Stimulated activated CD4-positive, alpha-beta T cell treated with anti-CD3 and anti-CD28 coated beads, Interleukin-2, amount 100 ng/mL, for 4 hours (primary cell): ENCODE measurements at regions not wholly inside any gene's neighbourhood (a gene's known extent, or its start where the extent isn't known, plus 50 kb on each side); places are given as distances from the start of the nearest gene placed in this dataset.

Experiments used
- DNase-seq: peaks from one replicate; pipeline ENCODE4 v3.0.0-alpha.2; 2020; ENCODE audit warnings: low read depth

DNA sequence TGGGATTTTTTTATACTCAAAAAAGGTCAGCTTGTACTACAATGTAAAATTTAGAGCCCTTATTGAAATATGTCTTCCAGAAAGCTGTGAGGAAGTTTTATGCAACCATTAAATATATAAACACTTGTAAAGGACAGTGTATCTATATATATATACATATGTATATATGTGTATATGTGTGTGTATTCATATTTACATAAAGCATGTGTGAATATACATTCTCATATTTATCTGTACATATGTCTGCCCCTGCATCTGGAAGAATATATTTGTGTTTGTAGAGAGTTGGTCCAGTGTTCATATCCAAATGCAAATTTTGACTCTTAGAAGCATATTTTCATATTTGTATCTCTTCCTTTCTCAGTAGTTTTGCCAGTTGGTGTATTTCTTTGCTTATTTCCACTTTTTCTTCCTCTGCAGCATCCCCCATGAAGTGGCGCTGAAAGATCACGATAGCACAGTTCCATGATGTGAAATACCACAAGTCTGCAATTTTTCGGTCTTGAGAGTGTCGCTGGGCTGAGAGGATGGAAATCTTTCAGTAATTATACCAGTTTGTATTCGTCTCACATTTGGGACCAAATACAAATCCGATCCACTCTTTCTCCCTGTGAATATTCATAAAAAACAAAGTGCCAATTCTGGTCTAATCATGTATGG lies 311.7 kb upstream of the DPH6 start:
- DNase-seq: no peak

DNA sequence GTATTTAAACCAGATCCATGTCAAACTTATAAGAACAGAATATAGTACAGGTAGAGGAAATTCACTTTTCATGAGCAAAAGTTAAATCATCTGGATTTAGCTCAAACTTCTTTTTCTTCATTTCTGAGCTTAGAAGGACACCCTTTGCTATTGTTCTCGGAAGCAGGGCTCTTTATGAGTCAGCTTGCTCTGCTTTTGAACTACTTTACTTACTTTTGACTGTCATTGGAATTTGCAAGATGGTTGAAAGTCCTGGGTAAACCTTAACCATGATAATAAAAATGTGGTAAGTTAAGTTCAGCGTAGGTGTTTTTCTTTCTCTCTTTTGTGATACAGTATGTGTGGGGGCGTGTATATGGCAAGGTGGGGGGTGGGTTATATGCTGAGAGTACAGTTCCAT lies 312.7 kb upstream of the DPH6 start:
- DNase-seq: no peak

DNA sequence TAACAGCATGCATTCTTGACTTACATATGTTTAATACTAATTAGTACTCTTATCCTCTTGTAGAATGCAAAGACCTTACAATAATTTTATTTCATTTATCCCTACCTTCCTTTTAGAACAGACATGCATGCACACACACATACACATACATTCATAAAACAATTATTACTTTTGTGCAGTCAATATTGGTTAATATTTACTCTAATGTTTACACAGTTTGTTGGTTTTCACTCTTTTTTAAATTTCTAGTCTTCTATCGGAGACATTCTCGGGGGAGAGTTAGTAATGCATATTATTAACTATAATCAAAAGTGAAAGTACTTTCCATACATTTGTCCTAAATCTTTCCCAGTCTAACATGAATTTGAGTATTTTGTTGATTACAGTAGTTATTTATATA lies 317.7 kb upstream of the DPH6 start:
- DNase-seq: no peak

GRCh38 chr15:35867356-35867755 lies 321.4 kb upstream of the DPH6 start:
- no peak for DNase-seq

- no peak for DNase-seq
Observed at GRCh38 chr15:35871282-35871681, 325.3 kb upstream of the DPH6 start.

DNA sequence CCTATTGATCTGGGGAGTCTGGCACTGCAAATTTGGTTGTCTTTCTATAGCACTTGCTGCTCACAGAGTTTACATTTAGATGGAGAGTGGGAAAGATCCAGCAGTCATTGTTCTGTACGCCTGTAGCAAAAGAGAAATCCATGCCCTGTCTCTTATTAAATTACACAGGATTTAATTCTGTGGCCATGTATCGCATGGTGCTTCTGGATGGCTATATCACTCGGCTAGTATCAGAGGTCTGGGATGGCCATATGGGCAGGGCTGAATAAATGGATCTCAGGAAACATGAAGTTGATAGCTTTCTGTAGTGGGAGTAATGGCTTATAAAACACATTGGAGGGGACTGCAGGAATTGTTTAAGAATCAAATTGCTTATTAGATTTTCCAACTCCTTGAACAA lies 325.8 kb upstream of the DPH6 start:
- no peak for DNase-seq

GRCh38 chr15:35872577-35872976 lies 326.6 kb upstream of the DPH6 start:
- no peak for DNase-seq

DNA sequence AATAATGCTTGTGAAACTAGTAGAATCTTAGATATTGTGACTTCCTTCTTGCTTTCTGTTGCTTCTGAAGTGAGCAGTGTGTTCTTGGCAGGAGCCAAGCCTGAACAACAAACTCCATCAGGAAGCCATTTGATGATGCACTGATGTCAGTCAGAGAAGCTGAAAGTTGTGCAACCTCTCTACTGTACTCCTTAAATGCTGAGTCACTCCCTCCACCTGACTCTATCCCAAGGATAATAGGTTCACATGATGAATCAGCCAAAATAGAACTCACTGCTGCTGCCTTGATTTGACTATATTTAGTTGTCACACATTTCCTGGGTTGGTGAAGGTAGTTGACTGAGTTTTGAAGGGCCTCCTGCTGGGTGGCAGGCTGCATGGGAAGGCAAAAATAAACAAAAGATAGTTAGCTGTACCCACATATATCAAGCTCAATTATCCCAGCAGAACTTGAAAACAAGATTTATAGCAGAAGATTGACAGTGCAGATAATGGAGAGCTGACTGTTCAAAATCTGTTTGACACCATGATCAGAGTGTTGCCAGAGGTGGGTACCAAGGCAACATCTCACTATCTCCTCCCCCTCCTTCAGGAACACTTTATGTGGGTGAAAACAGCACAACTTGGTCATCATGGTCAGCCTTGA lies 328.4 kb upstream of the DPH6 start:
- DNase-seq: no peak

- DNase-seq: no peak
Observed at GRCh38 chr15:35876762-35877161, 330.8 kb upstream of the DPH6 start.

DNA sequence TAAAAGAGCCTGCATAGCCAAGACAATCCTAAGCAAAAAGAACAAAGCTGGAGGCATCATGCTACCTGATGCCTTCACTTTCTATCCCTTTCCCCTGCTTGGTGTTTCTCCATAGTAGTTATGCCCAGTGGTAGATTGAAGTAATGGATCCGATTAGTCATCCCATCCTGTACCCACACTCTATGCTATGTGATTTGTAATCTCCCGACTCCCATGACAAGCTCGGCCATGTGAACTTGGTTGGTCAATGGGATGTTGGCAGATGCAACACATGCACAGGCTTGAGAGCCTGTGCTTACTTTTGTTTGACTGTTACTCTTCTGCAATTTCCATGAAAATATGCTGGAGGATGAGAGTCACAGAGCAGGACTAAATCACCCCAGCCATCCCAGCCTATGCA lies 334.9 kb upstream of the DPH6 start:
- DNase-seq: no peak

GRCh38 chr15:35885870-35886269 lies 339.9 kb upstream of the DPH6 start:
- DNase-seq: no peak

DNA sequence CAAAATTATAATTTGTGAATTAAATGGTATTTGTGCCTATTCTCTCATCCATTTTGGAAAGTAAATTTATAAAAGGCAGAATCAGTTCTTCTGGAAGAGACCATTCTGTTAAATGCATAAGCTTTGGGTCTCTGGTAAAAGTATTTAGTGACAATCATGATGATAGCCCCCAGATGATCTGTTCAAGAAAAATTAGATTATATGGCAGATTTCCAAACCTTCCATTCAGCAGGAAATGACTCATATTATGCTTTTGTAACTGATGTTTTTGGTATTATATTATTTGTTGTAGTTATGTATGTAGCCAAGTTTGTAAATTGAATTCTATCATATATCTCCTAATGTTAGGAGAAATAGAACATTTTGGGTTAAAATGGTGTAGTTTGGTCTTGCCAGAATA lies 340.8 kb upstream of the DPH6 start:
- DNase-seq: no peak

DNA sequence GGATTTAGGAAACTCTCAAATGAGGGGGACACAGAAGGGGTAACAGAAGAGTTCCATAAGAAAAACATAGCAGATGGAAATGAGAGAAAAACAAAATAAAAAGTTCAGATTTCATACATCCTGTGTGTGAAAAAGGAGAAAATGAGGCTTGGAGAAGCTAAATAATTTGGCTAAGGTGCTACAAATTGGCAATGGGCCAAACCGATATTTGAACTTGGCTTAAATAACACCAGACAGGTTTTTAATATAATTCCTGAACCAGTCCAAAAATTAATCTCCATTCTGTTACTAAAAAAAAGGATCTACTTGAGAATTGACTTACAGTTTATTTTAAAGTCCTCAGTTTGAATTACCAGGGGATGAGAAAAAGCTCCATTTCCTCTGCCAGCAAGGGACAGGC lies 342.9 kb upstream of the DPH6 start:
- DNase-seq: no peak

GRCh38 chr15:35907511-35907910 lies 361.5 kb upstream of the DPH6 start:
- no peak for DNase-seq

DNA sequence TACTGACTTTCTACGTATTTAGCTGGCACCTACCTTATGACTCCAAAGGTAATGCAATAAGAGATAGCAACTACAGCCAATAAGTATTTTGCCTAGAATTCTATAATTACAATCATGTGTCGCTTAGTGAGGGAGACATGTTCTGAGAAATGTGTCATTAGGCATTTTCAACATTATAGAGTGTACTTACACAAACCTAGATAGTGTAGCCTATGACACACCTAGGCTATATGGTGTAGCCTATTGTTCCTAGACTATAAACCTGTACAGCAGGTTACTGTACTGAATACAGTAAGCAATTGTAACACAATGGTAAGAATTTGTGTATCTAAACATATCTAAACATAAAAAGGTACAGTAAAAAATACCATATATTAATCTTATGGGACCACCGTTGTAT lies 363.4 kb upstream of the DPH6 start:
- DNase-seq: no peak

DNA sequence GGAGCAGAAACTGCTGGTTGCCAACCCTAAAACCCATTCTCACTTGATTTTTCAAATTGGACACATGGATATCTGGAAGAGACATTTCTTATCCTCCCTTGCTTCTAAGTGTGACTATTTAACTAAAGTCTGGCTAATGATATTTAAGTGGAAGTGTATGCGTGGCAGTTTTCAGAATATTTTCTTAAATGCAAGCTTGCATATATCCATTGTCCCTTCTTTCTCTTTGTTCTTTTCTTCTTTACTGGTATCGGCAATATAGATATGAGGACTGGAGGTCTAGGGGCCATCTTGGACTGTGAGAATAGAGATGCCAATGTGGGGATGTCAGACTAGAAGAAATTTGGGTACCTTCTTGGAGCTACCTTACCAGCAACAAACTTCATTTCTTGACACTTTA lies 364.3 kb upstream of the DPH6 start:
- DNase-seq: no peak

GRCh38 chr15:35911052-35911777 lies 365.2 kb upstream of the DPH6 start:
- no peak for DNase-seq

DNA sequence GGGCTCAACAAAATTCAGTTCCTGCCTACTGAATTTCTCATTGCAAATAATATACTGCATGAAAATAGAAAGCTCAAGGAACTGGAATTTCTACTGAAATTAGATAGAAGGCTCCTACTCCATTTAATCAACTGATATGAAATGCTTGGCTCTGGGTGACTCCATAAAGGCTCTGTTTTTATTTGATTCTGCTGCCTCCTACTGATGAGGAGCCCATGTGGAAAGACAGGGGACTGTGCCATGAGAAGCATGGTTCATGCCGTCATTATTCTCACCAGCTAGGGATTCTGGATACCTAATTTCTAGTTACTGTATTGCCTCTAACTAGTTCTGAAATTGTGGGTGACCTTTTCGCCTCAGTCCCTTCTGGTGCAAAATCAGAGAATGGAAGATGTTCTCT lies 366.2 kb upstream of the DPH6 start:
- no peak for DNase-seq

DNA sequence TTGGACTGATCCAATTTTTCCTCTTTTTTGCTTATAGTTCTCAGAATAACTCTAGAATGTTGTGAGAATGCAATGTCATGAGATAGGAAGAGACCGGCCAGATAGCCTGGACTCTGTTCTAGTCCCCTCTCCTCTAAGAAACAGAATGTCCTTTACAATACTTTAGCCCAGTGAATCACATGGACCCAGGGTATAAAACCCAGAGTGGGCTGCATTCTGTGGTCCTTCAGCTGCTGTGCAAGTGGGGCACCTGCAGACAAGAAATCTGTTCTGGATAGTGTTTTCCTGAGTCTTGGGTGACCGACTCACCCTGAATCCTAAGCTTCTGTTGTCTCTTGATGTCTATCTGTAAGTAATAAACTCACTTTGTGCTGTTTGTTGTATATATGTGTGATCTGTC lies 368.6 kb upstream of the DPH6 start:
- DNase-seq: no peak

DNA sequence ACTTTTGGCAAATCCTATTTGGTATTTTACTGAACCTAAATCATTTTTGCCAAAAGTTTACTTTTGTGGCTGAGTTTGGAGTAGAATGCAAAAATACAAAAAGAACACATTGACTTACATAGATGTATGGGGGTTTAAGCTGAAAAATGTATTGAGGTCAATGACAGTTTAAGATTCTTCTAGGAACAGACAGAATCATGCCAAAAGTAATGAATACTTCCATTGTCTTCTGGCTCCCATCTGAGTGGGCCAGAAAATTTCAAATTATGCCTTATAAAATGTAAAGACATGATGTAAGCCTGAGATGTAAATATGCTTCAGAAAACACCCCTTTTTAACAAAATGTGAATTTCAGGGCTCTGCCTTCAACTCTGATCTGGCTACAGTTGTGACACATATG lies 375.1 kb upstream of the DPH6 start:
- no peak for DNase-seq

- no peak for DNase-seq
Observed at GRCh38 chr15:35925275-35926006, 379.5 kb upstream of the DPH6 start.

- no peak for DNase-seq
Observed at GRCh38 chr15:35926007-35926380, 380.0 kb upstream of the DPH6 start.

DNA sequence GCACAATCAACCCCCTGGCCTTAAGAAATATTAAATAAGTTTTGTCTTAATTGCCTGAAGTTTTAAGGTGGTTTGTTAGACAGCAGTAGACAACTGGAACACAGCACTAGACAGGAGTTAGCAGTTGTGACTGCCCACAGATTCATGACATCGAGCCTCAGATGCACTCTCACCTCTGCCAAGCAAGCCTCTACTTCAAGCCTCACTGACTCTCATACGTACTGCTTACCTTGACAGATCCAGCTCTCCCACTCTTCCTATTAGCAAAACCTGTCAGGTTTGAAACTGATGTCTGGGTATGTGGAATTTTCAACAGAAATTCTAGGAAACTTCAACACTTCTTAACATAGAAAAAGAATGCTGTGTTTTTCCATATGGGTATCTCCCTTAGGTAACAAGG lies 382.9 kb upstream of the DPH6 start:
- no peak for DNase-seq
